BLaER1 treated with 17β-estradiol and CSF1 and Interleukin-3, amounts not matched to agents 10 nM and 100 nM (cell line): ENCODE measurements at regions not wholly inside any gene's neighbourhood (a gene's known extent, or its start where the extent isn't known, plus 50 kb on each side); places are given as distances from the start of the nearest gene placed in this dataset.
"Not testable (repeated sequence)": the region's sequence is repeated elsewhere in the genome, so short reads cannot be mapped to it uniquely, and the experiment has no call there.

ENCODE experiments used
- H3K27ac ChIP-seq, 11 experiments: shearing (Covaris generic); formaldehyde crosslinking; 2 replicates each; pipeline ENCODE4 v1.8.1; 2022
- H3K27me3 ChIP-seq, 11 experiments: shearing (Covaris generic); formaldehyde crosslinking; 2 replicates each; pipeline ENCODE4 v1.8.1; 2022
- H3K36me3 ChIP-seq, 11 experiments: shearing (Covaris generic); formaldehyde crosslinking; 2 replicates each; pipeline ENCODE4 v1.8.1; 2022
- H3K4me1 ChIP-seq, 10 experiments: shearing (Covaris generic); formaldehyde crosslinking; 2 replicates each; pipeline ENCODE4 v1.8.1; 2022
- H3K4me2 ChIP-seq, 11 experiments: shearing (Covaris generic); formaldehyde crosslinking; 2 replicates each; pipeline ENCODE4 v1.8.1; 2022
- H3K4me3 ChIP-seq, 10 experiments: shearing (Covaris generic); formaldehyde crosslinking; 2 replicates each; pipeline ENCODE4 v1.8.1; 2022
- H3K9ac ChIP-seq, 11 experiments: shearing (Covaris generic); formaldehyde crosslinking; 2 replicates each; pipeline ENCODE4 v1.8.1; 2022
- H3K9me3 ChIP-seq, 11 experiments: shearing (Covaris generic); formaldehyde crosslinking; replicated peaks in 1 of 11; 2 replicates each; pipeline ENCODE4 v1.8.1; 2022
- H4K20me1 ChIP-seq, 11 experiments: shearing (Covaris generic); formaldehyde crosslinking; 2 replicates each; pipeline ENCODE4 v1.8.1; 2022
- Cebpa-rat ChIP-seq, 11 experiments: shearing (Covaris generic); IDR thresholded peaks; 2 replicates each; pipeline ENCODE4 v1.8.1; 2022

GRCh38 chr16:72645538-72645937 is 402.4 kb downstream of the ZFHX3 start:
- Histone ChIP-seq H3K27ac (no peak overlapping the region), H4K20me1 (no peaks in the 10 kb centered on the region), H3K4me3 (no peak overlapping the region), H3K27me3 (no peaks in the 10 kb centered on the region), H3K9ac (no peak overlapping the region), H3K4me1 (no peaks in the 10 kb centered on the region), H3K4me2 (no peak overlapping the region), H3K9me3 (peaks cover 0 to 9% (median 4%) of the 10 kb centered on the region in 11 experiments; a peak in 6 of 22 replicates), H3K36me3 (no peaks in the 10 kb centered on the region)
- no peak for TF ChIP-seq Cebpa-rat (IDR thresholded peaks at IDR 0.05)

- H3K36me3 ChIP-seq: peaks cover 0 to 5% (median 0%) of the 10 kb centered on the region in 11 experiments; a peak in 1 of 22 replicates
- H3K9me3 ChIP-seq: peaks cover 5 to 15% (median 9%) of the 10 kb centered on the region in 11 experiments; a peak in 21 of 22 replicates
- TF ChIP-seq Cebpa-rat (IDR thresholded peaks at IDR 0.05): no peak
- no peak overlapping the region for H3K4me2 ChIP-seq
- no peak overlapping the region for H3K4me3 ChIP-seq
- no peaks in the 10 kb centered on the region for H4K20me1 ChIP-seq
- no peak overlapping the region for H3K27ac ChIP-seq
- no peaks in the 10 kb centered on the region for H3K4me1 ChIP-seq
- no peak overlapping the region for H3K9ac ChIP-seq
- H3K27me3 ChIP-seq: no peaks in the 10 kb centered on the region
These were observed 403.0 kb downstream of the ZFHX3 start for GRCh38 chr16:72644911-72645310.

GRCh38 chr16:72639494-72639893 is 408.4 kb downstream of the ZFHX3 start:
- Histone ChIP-seq H3K4me1 (no peaks in the 10 kb centered on the region), H3K4me2 (no peak overlapping the region), H3K36me3 (peaks cover 0 to 16% (median 5%) of the 10 kb centered on the region in 11 experiments; a peak in 4 of 22 replicates), H3K9ac (no peak overlapping the region), H3K27ac (no peak overlapping the region), H3K4me3 (no peak overlapping the region), H3K27me3 (no peaks in the 10 kb centered on the region), H4K20me1 (no peaks in the 10 kb centered on the region), H3K9me3 (peaks cover 18 to 28% (median 24%) of the 10 kb centered on the region in 11 experiments)
- no peak for TF ChIP-seq Cebpa-rat (IDR thresholded peaks at IDR 0.05)

GRCh38 chr16:72637306-72637705 is 410.6 kb downstream of the ZFHX3 start:
- H3K9me3 ChIP-seq: peaks cover 18 to 28% (median 23%) of the 10 kb centered on the region in 11 experiments

GRCh38 chr16:72635694-72636093 is 412.2 kb downstream of the ZFHX3 start:
- Histone ChIP-seq H3K9me3 (peaks cover 18 to 21% (median 19%) of the 10 kb centered on the region in 11 experiments), H4K20me1 (no peaks in the 10 kb centered on the region), H3K4me1 (no peaks in the 10 kb centered on the region)

More at GRCh38 chr16:72637306-72637705, 410.6 kb downstream of the ZFHX3 start:
- Histone ChIP-seq H3K27ac (no peak overlapping the region), H3K4me2 (no peak overlapping the region), H3K27me3 (no peaks in the 10 kb centered on the region), H3K36me3 (peaks cover 0 to 16% (median 5%) of the 10 kb centered on the region in 11 experiments; a peak in 4 of 22 replicates), H3K4me3 (no peak overlapping the region), H3K9ac (no peak overlapping the region), H4K20me1 (no peaks in the 10 kb centered on the region), H3K4me1 (no peaks in the 10 kb centered on the region)
- TF ChIP-seq Cebpa-rat (IDR thresholded peaks at IDR 0.05): no peak

GRCh38 chr16:72635104-72635503 is 412.8 kb downstream of the ZFHX3 start:
- H3K4me2 ChIP-seq: no peak overlapping the region
- no peak for TF ChIP-seq Cebpa-rat (IDR thresholded peaks at IDR 0.05)
- H3K36me3 ChIP-seq: peaks cover 0 to 13% (median 5%) of the 10 kb centered on the region in 11 experiments; a peak in 4 of 22 replicates
- no peaks in the 10 kb centered on the region for H4K20me1 ChIP-seq
- H3K4me3 ChIP-seq: no peak overlapping the region
- peaks cover 15 to 18% (median 16%) of the 10 kb centered on the region in 11 experiments for H3K9me3 ChIP-seq
- no peaks in the 10 kb centered on the region for H3K27me3 ChIP-seq
- H3K9ac ChIP-seq: no peak overlapping the region
- no peaks in the 10 kb centered on the region for H3K4me1 ChIP-seq
- no peak overlapping the region for H3K27ac ChIP-seq

More at GRCh38 chr16:72635694-72636093, 412.2 kb downstream of the ZFHX3 start:
- Histone ChIP-seq H3K27me3 (no peaks in the 10 kb centered on the region), H3K4me3 (no peak overlapping the region), H3K27ac (no peak overlapping the region), H3K9ac (no peak overlapping the region), H3K4me2 (no peak overlapping the region), H3K36me3 (peaks cover 0 to 16% (median 5%) of the 10 kb centered on the region in 11 experiments; a peak in 4 of 22 replicates)
- TF ChIP-seq Cebpa-rat (IDR thresholded peaks at IDR 0.05): no peak

GRCh38 chr16:72627182-72627896 is 420.6 kb downstream of the ZFHX3 start:
- not testable (repeated sequence) for H4K20me1 ChIP-seq, H3K4me3 ChIP-seq, H3K27me3 ChIP-seq, H3K27ac ChIP-seq, H3K9ac ChIP-seq, H3K36me3 ChIP-seq, H3K4me1 ChIP-seq, H3K4me2 ChIP-seq
- H3K9me3 ChIP-seq: peaks cover 0 to 12% (median 4%) of the 10 kb centered on the region in 11 experiments; a peak in 7 of 22 replicates

- no peak overlapping the region for H3K4me3 ChIP-seq
- H3K4me1 ChIP-seq: no peaks in the 10 kb centered on the region
- no peaks in the 10 kb centered on the region for H4K20me1 ChIP-seq
- no peaks in the 10 kb centered on the region for H3K27me3 ChIP-seq
- no peak overlapping the region for H3K4me2 ChIP-seq
- H3K36me3 ChIP-seq: no peaks in the 10 kb centered on the region
- no peak overlapping the region for H3K27ac ChIP-seq
- peaks cover 0 to 12% (median 4%) of the 10 kb centered on the region in 11 experiments; a peak in 7 of 22 replicates for H3K9me3 ChIP-seq
- no peak overlapping the region for H3K9ac ChIP-seq
- TF ChIP-seq Cebpa-rat (IDR thresholded peaks at IDR 0.05): no peak
These were observed 421.3 kb downstream of the ZFHX3 start for GRCh38 chr16:72626623-72627022.

GRCh38 chr16:72621651-72622050 is 426.3 kb downstream of the ZFHX3 start:
- no peaks in the 10 kb centered on the region; a peak in 1 of 22 replicates for H3K36me3 ChIP-seq
- no peak for TF ChIP-seq Cebpa-rat (IDR thresholded peaks at IDR 0.05)
- no peak overlapping the region for H3K9ac ChIP-seq
- H3K4me3 ChIP-seq: no peak overlapping the region
- no peaks in the 10 kb centered on the region for H3K4me1 ChIP-seq
- peaks cover 0 to 10% (median 4%) of the 10 kb centered on the region in 11 experiments; a peak in 4 of 22 replicates for H3K9me3 ChIP-seq
- H3K27ac ChIP-seq: no peak overlapping the region
- no peaks in the 10 kb centered on the region for H4K20me1 ChIP-seq
- H3K4me2 ChIP-seq: no peak overlapping the region
- H3K27me3 ChIP-seq: no peaks in the 10 kb centered on the region

GRCh38 chr16:72620853-72621252 is 427.1 kb downstream of the ZFHX3 start:
- no peak overlapping the region for H3K4me3 ChIP-seq
- no peak overlapping the region for H3K4me2 ChIP-seq
- H4K20me1 ChIP-seq: no peaks in the 10 kb centered on the region
- no peak for TF ChIP-seq Cebpa-rat (IDR thresholded peaks at IDR 0.05)
- no peaks in the 10 kb centered on the region; a peak in 1 of 22 replicates for H3K36me3 ChIP-seq
- no peak overlapping the region for H3K9ac ChIP-seq
- no peaks in the 10 kb centered on the region for H3K4me1 ChIP-seq
- no peak overlapping the region for H3K27ac ChIP-seq
- H3K27me3 ChIP-seq: no peaks in the 10 kb centered on the region
- peaks cover 0 to 8% (median 2%) of the 10 kb centered on the region in 11 experiments; a peak in 3 of 22 replicates for H3K9me3 ChIP-seq
